Ecto neural progenitor cell (in vitro differentiated cells): ENCODE measurements at regions not wholly inside any gene's neighbourhood (a gene's known extent, or its start where the extent isn't known, plus 50 kb on each side); places are given as distances from the start of the nearest gene placed in this dataset.
A peak's percentile ranks its signal among the peaks of the same experiment; 100 is the strongest.

Experiments
- DNase-seq: peaks from one replicate; pipeline ENCODE4 v3.0.0-alpha.2; 2018; ENCODE audit warnings: low spot score

GRCh38 chr2:120809151-120809550 lies 73.5 kb downstream of the GLI2 start:
- no peak for DNase-seq

- no peak for DNase-seq
Measured at GRCh38 chr2:120809609-120810440, 74.2 kb downstream of the GLI2 start.

GRCh38 chr2:120810639-120811038 lies 75.0 kb downstream of the GLI2 start:
- DNase-seq: no peak

DNA sequence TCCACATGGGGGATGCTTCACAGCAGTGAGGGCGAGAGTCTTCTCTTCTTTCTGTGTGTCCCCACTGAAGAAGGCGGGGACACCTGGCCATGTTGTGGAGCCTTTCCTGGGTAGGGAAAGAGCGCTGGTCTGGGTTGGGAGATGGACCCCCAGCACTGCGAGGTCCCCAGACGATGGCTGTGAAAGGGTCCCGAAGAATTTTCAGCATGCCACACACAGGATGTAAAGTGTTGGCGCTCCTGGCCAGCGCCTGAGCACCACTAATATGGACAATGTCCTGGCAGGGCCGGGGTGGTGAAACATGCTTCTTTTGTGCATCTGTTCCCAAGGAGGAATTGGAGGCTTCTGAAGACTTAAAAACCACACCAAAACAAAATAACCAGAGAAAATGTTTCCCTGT lies 77.2 kb downstream of the GLI2 start:
- no peak for DNase-seq

- no peak for DNase-seq
Measured at GRCh38 chr2:120814352-120814751, 78.7 kb downstream of the GLI2 start.

DNA sequence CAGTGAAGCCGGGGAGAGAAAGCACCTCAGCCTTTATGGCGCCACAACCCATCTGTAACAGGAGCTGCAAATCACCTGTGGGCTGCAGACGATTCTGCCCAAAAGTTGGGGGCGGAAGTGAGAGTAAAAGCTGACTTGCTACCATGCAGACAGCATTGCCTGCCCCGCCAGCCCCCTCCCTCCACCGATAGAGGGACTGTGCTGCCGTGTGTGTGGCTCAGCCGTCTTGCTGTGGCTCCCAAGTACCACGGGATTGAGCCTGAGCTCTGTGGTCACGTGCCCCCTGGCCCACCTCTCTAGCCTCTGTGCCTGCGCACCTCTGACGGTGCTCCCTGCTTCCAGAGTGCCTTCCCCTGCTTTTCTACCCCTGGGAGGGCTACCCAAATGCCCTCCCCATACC lies 79.6 kb downstream of the GLI2 start:
- no peak for DNase-seq

DNA sequence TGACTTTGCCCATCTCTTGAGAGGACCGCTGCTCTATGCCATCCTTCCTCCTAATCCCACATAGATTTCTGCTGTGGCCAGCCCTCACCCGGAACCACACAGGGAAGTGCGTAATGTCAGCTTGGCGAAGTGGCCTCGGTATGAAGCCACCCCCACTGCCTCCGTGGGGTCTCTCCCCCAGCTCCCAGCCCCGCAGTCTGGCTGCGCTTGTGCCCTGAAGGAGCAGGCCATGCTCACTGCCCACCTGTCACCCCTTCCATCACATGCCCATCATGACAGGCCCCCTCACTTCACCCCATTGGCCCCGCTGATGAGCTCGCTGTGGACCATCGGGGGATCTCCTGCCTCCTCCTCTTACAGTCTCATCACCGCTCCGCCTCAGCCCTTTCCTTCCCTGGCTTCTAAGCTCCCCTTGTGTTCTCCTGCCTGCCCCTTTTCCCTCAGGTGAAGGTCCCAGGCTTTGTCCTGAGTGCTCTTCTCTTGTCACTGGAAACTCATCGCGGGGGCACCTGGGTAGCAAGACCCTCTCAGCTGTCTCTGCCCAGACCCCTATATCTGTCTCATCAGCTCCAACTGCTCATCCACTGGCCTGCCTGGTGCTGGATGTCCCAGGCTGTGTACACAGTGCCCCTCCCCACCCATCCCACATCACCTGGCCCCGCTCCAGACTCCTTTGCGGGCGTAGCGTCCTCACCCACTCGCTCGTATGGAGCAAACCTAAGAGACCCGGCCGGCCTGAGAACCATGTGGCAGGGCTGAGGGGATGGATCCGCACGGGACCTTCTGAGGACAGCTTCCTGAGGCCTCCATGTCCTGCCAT lies 81.7 kb downstream of the GLI2 start:
- no peak for DNase-seq

DNA sequence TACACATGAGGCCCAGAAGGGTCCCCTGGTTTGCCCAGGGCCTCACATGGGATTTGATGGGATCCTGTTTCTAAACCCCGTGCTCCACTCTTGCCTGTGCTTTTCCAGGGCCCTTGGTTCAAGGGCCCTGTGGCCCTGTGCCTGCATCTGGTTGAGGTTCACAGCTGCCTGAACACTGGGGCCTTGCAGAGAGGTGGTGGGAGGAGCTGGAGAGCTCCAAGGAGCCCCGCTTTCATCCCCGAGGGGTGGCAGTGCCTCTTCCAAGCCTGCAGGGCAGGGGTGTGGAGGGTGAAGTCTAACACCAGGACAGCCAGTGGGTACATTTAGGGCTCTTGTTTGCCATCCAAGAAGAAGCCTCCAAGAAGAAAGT lies 82.3 kb downstream of the GLI2 start:
- no peak for DNase-seq

- no peak for DNase-seq
Measured at GRCh38 chr2:120818441-120818920, 82.8 kb downstream of the GLI2 start.

GRCh38 chr2:120819720-120820210 lies 84.1 kb downstream of the GLI2 start:
- DNase-seq: no peak

GRCh38 chr2:120820263-120820952 lies 84.7 kb downstream of the GLI2 start:
- DNase-seq: peak; percentile 80

- DNase-seq: no peak
Measured at GRCh38 chr2:120820953-120821279, 85.2 kb downstream of the GLI2 start.

DNA sequence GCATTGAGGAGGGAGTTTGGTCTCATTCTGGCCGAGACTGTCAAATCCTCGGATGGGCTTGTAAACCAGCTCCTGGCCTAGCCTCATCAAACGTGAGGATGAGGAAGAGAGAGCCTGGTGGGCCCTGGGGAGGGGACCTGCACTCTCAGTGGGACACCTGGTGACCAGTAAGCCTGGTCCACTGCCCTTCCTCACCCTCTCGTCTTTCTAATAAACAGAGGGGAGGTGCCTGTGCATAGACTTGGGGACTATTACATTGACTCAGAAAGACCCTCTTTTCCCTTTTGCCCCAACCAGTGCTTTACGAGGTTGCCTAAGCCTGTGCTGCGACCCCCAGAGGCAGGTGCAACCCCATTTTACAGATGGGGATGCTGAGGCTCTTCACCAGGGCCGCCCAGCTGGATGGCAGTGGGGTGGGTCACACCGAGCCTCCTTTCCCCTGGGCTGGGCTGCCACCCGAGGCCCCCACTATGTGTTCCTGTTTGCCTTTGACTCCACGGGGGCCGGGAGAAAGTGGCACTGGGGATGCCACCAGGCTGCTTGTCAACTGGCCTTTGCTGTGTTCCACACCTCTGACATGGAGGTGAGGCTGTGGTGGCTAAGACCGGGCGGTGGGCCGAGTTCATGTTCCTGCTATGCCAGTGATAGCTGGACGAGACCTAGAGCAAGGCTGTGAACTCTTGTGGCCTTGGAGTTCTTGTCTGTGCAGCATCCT lies 85.9 kb downstream of the GLI2 start:
- no peak for DNase-seq

DNA sequence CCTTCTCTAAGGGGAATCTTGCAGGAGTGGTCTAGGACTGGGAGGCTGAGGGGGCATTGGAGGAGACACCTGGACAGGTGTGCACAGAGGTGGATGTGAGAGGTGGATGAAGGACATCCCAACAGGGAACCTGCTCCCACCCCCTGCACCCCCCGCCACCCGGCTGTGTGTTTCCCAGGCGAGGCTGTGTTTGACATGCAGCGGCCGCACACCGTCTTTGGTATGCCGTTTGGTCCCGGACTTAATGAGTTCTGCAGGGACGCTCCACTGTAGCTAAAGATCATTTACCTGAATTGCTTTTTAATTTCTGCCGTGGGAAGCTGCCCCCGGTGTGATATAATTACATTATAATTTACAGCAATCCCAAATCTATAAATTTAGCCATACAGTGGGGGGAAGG lies 87.3 kb downstream of the GLI2 start:
- DNase-seq: no peak

DNA sequence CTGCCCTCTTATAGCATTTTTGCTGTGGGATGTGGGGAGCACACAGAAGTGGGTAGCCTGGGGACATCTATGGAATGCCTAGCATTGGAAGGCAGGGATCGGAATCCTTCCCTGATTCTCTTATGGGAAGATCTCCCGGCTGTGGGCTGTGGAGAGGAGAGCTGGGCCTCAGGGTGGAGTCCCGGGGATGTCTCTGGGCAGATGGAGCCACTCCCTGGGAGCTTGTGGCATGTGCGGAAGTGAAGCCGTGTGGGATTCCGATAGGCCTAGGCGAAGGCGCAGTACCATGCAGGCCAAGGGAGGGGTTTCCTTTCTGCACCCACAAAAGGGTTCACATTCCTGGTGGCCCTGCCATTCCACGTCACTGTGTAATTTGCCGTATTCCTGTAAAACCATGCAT lies 87.9 kb downstream of the GLI2 start:
- no peak for DNase-seq

DNA sequence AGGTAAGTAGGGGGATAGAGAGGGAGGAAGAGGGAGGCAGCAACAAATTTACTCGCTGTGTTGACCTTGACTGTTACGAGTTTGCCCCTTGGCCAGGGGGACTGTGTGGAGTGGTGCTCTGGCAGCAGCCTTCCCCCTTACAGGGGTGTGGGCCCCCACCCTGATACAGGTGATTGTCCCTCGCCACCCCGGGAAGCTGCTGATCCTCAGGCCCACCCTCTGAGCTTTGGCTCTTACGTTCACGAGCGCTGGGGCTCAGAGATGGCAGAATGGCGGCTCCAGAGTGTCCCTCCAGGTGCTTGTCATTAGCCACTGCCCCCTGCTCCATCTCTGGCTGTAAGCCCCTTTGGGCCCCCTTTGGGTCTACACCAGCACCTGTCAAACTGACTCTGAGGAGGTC lies 88.6 kb downstream of the GLI2 start:
- no peak for DNase-seq

DNA sequence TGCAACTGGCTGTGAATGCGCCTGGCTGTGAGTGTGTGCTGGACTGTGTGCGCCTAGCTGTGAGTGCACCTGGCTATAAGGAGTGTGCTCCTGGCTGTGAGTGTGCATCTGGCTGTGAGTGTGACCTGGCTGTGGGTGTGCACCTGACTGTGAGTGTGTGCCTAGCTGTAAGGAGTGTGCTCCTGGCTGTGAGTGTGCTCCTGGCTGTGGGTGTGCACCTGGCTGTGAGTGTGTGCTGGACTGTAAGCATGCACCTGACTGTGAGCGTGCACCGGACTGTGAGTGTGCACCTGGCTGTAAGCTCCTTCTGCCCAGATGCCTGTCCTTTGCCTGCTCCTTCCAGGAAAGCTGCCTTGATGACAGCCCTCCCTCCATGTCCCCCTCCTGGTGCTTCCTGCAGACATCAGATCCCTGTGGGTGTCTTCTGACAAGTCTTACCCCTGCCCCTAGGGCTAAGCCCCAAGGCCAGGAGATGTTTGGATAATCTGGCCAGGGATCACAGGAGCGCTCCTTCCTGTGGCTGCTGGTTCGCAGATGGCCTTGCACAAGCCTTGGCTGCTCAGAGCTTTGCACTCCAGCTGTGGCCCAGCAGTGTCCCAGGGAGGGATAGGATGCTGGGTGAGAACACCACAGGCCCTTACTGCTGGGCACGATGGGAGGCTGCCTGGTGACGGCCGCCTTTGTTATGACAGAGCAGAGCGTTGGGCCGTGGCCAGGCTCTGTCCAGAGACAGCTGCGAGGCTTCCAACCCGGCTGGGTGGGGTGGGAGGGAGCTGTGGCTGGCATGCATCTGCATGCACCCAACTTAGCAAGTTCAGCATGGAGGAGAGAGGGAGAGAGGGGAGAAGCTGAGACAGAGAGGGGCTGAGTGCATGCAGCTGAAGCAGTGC lies 89.9 kb downstream of the GLI2 start:
- DNase-seq: no peak

- no peak for DNase-seq
Measured at GRCh38 chr2:120826260-120826648, 90.6 kb downstream of the GLI2 start.

DNA sequence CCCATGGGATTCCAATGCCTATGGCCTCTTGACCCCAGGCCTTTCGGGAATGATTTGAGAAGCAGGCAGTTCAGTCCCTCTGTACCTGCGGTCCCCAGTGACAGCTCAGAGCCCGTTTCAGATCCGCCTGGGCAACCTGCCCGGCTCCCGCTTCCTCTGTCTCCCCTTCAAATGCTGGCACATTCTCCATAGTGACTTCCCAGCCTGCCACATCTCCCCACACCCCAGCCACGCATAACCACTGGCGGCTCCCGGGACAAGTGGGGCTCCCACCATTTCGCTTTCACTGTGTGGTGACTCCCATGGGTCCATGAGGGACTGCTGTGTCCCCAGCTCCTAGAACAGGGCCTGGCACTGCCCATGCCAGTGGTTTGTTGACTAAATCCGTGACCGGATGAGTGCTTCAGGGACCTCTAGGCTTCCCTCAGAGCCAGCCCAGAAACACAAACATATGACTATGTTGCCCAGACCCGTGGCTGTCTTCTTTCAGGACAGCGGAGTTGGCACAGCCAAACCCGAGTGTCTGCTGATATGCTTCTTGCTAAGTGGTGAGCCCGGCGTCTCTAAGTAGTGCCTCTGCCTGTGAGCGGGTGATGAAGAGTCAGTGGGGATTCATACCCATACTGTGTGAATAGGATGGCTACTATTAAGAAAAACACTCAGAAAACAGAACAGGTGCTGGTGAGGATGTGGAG lies 91.2 kb downstream of the GLI2 start:
- no peak for DNase-seq

DNA sequence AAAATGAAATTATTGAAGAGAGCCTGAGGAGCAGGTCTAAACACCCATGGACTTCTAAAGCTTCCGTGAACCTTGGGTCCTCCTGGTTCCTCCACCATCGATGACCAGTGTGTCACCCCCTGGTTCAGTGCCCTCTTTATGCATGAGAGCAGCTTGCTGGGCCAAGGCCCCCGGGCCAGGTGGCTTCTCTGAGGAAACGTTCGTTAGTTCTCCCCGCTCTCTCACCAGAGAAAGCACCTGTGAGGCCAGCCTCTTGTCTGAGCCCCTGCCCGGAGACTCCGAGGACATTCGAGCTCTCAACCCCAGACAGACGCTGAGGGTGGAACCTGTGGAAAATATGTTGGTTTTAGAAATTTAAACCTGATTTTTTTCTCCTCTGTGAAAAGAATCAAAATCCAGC lies 92.4 kb downstream of the GLI2 start:
- no peak for DNase-seq
